SU-DHL-6 (cell line): ENCODE measurements at regions not wholly inside any gene's neighbourhood (a gene's known extent, or its start where the extent isn't known, plus 50 kb on each side); places are given as distances from the start of the nearest gene placed in this dataset.

Source experiments
- EZH2phosphoT487 ChIP-seq: fragments of 200-600 bp; sonication (generic), shearing (Covaris generic); conservative IDR thresholded peaks from 2 replicates; pipeline ENCODE4 v1.6.1; 2018; ENCODE audit warnings: mild to moderate bottlenecking, antibody characterized with exemption, low read length, moderate library complexity, mixed read lengths
- TF ChIP-seq, protein P1 (sequence below): fragments of 200-600 bp; sonication (generic); IDR thresholded peaks from one replicate; pipeline ENCODE4 v1.5.1; 2017; ENCODE audit warnings: antibody characterized with exemption, mild to moderate bottlenecking, low read length, moderate library complexity; ENCODE audit not compliant: insufficient read depth, poor library complexity, severe bottlenecking

DNA sequence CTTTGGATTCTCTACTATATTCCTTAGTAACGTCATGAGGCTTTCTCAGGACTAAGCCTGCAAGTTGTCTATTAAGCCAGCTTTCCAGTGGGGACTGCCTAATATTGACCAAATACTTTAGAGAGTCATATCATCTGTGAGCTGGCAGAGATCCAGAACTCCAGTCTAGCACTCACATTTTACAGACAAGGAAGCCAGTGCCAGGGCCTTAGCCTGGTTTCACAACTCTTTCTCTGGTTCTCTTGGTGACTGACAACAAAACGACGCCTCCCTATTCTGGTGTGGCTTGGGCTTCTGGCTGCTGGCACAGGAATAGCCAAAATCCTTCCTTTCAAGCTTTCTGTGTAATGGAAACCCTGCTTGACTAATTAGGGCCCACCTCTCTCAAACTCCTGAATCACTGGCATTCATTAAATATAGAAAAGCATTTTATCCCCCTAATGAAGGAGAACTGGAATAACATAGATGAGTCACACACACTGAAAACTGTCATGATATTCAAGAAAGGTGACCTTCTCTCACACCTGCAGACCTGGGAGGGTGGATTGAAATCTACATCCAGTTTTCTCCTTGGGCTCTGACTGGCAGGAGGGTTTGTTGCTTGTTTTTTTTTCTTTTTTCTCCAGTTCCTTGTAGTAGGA lies 75.2 kb upstream of the UBL3 start:
- TF ChIP-seq, protein P1, sequence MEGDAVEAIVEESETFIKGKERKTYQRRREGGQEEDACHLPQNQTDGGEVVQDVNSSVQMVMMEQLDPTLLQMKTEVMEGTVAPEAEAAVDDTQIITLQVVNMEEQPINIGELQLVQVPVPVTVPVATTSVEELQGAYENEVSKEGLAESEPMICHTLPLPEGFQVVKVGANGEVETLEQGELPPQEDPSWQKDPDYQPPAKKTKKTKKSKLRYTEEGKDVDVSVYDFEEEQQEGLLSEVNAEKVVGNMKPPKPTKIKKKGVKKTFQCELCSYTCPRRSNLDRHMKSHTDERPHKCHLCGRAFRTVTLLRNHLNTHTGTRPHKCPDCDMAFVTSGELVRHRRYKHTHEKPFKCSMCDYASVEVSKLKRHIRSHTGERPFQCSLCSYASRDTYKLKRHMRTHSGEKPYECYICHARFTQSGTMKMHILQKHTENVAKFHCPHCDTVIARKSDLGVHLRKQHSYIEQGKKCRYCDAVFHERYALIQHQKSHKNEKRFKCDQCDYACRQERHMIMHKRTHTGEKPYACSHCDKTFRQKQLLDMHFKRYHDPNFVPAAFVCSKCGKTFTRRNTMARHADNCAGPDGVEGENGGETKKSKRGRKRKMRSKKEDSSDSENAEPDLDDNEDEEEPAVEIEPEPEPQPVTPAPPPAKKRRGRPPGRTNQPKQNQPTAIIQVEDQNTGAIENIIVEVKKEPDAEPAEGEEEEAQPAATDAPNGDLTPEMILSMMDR, result no peak
- no peak for TF ChIP-seq EZH2phosphoT487
